GM19238 (cell line): ENCODE measurements at regions not wholly inside any gene's neighbourhood (a gene's known extent, or its start where the extent isn't known, plus 50 kb on each side); places are given as distances from the start of the nearest gene placed in this dataset.

Experiments
- DNase-seq: peaks from one replicate; pipeline ENCODE4 v3.0.0; 2011; ENCODE audit warnings: low spot score; ENCODE audit not compliant: insufficient read length

- DNase-seq, result no peak
Observed at GRCh38 chr5:5085381-5085780, 54.7 kb upstream of the ADAMTS16 start.

- no peak for DNase-seq
Observed at GRCh38 chr5:5089895-5090649, 50.1 kb upstream of the ADAMTS16 start.
